NCI-H748 treated with DMSO at 0.1 percent for 48 hours (cell line): ENCODE measurements at regions not wholly inside any gene's neighbourhood (a gene's known extent, or its start where the extent isn't known, plus 50 kb on each side); places are given as distances from the start of the nearest gene placed in this dataset.

Experiments used
- DNase-seq: peaks from one replicate; lab custom pipeline; 2025; lab: John Stamatoyannopoulos, UW

DNA sequence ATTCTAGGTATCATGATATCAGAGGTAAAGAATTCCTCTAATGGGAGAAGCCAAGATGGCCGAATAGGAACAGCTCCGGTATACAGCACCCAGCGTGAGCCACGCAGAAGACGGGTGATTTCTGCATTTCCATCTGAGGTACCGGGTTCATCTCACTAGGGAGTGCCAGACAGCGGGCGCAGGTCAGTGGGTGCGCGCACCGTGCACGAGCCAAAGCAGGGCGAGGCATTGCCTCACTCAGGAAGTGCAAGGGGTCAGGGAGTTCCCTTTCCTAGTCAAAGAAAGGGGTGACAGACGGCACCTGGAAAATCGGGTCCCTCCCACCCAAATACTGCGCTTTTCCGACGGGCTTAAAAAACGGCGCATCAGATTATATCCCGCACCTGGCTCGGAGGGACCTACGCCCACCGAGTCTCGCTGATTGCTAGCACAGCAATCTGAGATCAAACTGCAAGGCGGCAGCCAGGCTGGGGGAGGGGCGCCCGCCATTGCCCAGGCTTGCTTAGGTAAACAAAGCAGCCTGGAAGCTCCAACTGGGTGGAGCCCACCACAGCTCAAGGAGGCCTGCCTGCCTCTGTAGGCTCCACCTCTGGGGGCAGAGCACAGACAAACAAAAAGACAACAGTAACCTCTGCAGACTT, 70.4 kb upstream of the ALCAM start:
- DNase-seq, result peak; percentile 35

- DNase-seq, result no peak
These were observed 62.2 kb upstream of the ALCAM start for GRCh38 chr3:105304487-105304886.

DNA sequence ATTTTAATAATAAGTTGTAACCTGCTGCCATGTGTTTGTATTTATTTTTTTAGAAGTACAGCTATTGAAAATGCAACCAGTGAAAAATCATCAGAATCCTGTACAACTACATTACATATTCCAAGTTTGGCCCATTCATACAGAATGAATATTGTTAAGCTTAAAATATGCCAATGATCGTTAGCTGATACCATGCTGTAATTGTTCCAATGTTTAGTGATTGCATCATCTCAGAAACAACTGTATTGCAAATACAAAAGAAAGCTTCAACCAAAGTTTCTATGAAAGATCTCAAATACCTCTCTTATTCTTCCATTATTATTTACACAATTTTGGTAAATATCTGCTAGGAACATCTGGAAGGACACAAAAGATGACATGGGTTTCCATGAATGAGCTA, 51.6 kb upstream of the ALCAM start:
- no peak for DNase-seq

DNA sequence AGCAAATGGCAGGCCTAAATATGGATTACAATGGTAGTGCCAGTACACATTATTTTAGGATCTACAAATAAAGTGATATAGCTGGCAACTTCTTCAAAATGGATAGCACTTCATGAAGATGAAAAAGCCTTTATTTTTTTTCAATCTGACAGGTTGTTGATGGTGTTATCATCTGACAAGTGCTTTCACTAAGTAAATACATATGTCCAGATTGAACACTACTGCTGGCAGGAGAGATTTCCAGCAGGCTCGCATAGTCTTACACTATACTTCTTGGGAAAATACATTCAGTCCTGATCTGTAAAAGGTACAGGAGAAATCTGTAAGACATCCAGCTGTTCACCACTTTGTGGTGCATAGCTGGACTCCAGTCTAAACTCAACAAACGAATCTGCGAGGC, 50.9 kb upstream of the ALCAM start:
- no peak for DNase-seq

GRCh38 chr3:105316331-105316730, 50.4 kb upstream of the ALCAM start:
- no peak for DNase-seq
